HCT116 (cell line): ENCODE measurements at regions not wholly inside any gene's neighbourhood (a gene's known extent, or its start where the extent isn't known, plus 50 kb on each side); places are given as distances from the start of the nearest gene placed in this dataset.

Experiments used
- ATAC-seq: fragments of 200-7000 bp; cut with Tn5 transposase; 2 replicates; pipeline ENCODE4 v1.9.1; 2020; ENCODE audit warnings: mild to moderate bottlenecking, moderate library complexity
- BruUV-seq: library from RNA; stranded (reverse); fragments of 400-500 nt; replicated peaks from 2 replicates; lab custom pipeline; 2021; lab: Mats Ljungman, UMichigan
- CTCF ChIA-PET: fragments of 300-600 bp; sonication (Branson Sonifier 250); formaldehyde crosslinking; loops from one replicate; lab custom pipeline; 2021; ENCODE audit warnings: antibody characterized with exemption; lab: Charles Lee
- POLR2A ChIA-PET: fragments of 300-600, 350-600 bp; sonication (Branson Sonifier 250); formaldehyde crosslinking; loops from one replicate; lab custom pipeline; 2021; ENCODE audit warnings: antibody characterized with exemption; lab: Charles Lee
- RAD21 ChIA-PET, 2 experiments: fragments of 300-600 bp; sonication (Branson Sonifier 250); formaldehyde crosslinking; loops; one replicate each; lab custom pipeline; 2023; ENCODE audit warnings: low total read pairs in 2 of 2; ENCODE audit not compliant: uncharacterized antibody in 2 of 2, unreplicated experiment in 2 of 2, low non-redundant PET in 1 of 2; lab: Charles Lee
- DNase-seq: peaks from one replicate; pipeline ENCODE4 v3.0.0-alpha.2; 2010; ENCODE audit warnings: low read depth, low spot score
- H2AFZ ChIP-seq: fragments of 200-600 bp; shearing (Covaris generic), sonication (generic); 2 replicates; pipeline ENCODE4 v1.6.1; 2017; ENCODE audit warnings: low read depth, mixed run types, mixed read lengths, antibody characterized with exemption, low read length; ENCODE audit not compliant: poor library complexity, severe bottlenecking
- H3K27ac ChIP-seq: 2 replicates; pipeline ENCODE4 v1.5.1; 2012; ENCODE audit warnings: low read depth, low read length
- H3K27me3 ChIP-seq: fragments of 200-600 bp; sonication (generic); 2 replicates; pipeline ENCODE4 v1.6.1; 2016; ENCODE audit warnings: mixed run types, low read length, mixed read lengths; ENCODE audit not compliant: insufficient read depth
- H3K36me3 ChIP-seq, 2 experiments: fragments of 200-500 bp in 1 of 2; fragments of 200-600 bp in 1 of 2; sonication (Bioruptor generic) in 1 of 2; sonication (generic) in 1 of 2; 2 replicates each; pipeline versions ENCODE4 v1.5.1 to v1.6.1; 2014 to 2016; ENCODE audit warnings: low read length in 2 of 2, inconsistent platforms in 1 of 2, mixed read lengths in 1 of 2, mixed run types in 1 of 2; ENCODE audit not compliant: insufficient read depth in 2 of 2, control insufficient read depth in 1 of 2
- H3K4me1 ChIP-seq, 2 experiments: fragments of 200-600 bp in 1 of 2; sonication (generic) in 1 of 2; 2 replicates each; pipeline versions ENCODE4 v1.5.1 to v1.6.1; 2012 to 2017; ENCODE audit warnings: low read length in 2 of 2, inconsistent platforms in 1 of 2, mild to moderate bottlenecking in 1 of 2, mixed read lengths in 1 of 2, mixed run types in 1 of 2, moderate library complexity in 1 of 2; ENCODE audit not compliant: insufficient read depth in 2 of 2, control insufficient read depth in 1 of 2
- H3K4me2 ChIP-seq: fragments of 200-600 bp; sonication (generic); 2 replicates; pipeline ENCODE4 v1.6.1; 2017; ENCODE audit warnings: mixed run types, low read length, mixed read lengths
- H3K4me3 ChIP-seq, 2 experiments: fragments of 200-600 bp in 1 of 2; sonication (generic) in 1 of 2; replicated peaks in 1 of 2; 2 replicates each; pipeline ENCODE4 v1.5.1; 2011 to 2016; ENCODE audit warnings: low read length in 2 of 2, control low read depth in 1 of 2, low read depth in 1 of 2, mild to moderate bottlenecking in 1 of 2, mixed read lengths in 1 of 2, mixed run types in 1 of 2
- H3K79me2 ChIP-seq: fragments of 200-600 bp; sonication (generic); 2 replicates; pipeline ENCODE4 v1.6.1; 2017; ENCODE audit warnings: mild to moderate bottlenecking, mixed run types, low read length, moderate library complexity, mixed read lengths; ENCODE audit not compliant: insufficient read depth
- H3K9ac ChIP-seq: fragments of 200-600 bp; sonication (generic); 2 replicates; pipeline ENCODE4 v1.6.1; 2016; ENCODE audit warnings: low read length, mixed read lengths
- H3K9me2 ChIP-seq: fragments of 200-600 bp; sonication (generic), shearing (Covaris generic); 2 replicates; pipeline ENCODE4 v1.6.1; 2017; ENCODE audit warnings: mixed run types, mild to moderate bottlenecking, moderate library complexity; ENCODE audit not compliant: insufficient read depth
- H3K9me3 ChIP-seq, 2 experiments: fragments of 200-500 bp in 1 of 2; fragments of 200-600 bp in 1 of 2; sonication (Bioruptor generic) in 1 of 2; sonication (generic) in 1 of 2; 2 replicates each; pipeline ENCODE4 v1.6.1; 2014 to 2017; ENCODE audit warnings: low read length in 2 of 2, mixed read lengths in 2 of 2, inconsistent platforms in 1 of 2, low read depth in 1 of 2, mild to moderate bottlenecking in 1 of 2, mixed run types in 1 of 2, moderate library complexity in 1 of 2; ENCODE audit not compliant: control insufficient read depth in 1 of 2, insufficient read depth in 1 of 2
- H4K20me1 ChIP-seq: fragments of 200-600 bp; sonication (generic), shearing (Covaris generic); 2 replicates; pipeline ENCODE4 v1.6.1; 2017; ENCODE audit warnings: mixed run types, mild to moderate bottlenecking, moderate library complexity; ENCODE audit not compliant: insufficient read depth
- CEBPB ChIP-seq: IDR thresholded peaks from 2 replicates; pipeline ENCODE4 v1.6.1; 2012; ENCODE audit warnings: low read depth
- FOSL1 ChIP-seq: IDR thresholded peaks from 2 replicates; pipeline ENCODE4 v1.6.1; 2012; ENCODE audit warnings: low read depth
- JUND ChIP-seq: IDR thresholded peaks from 2 replicates; pipeline ENCODE4 v1.6.1; 2012
- RAD21 ChIP-seq: IDR thresholded peaks from 2 replicates; pipeline ENCODE4 v1.6.1; 2012; ENCODE audit warnings: low read depth, mild to moderate bottlenecking
- SIN3A ChIP-seq: IDR thresholded peaks from 2 replicates; pipeline ENCODE4 v1.6.1; 2012; ENCODE audit warnings: low read depth
- TCF7L2 ChIP-seq: IDR thresholded peaks from 2 replicates; pipeline ENCODE4 v1.7.0; 2011; ENCODE audit warnings: borderline replicate concordance, inconsistent platforms; ENCODE audit not compliant: insufficient read depth, insufficient read length; ENCODE audit errors: extremely low read depth
- YY1 ChIP-seq: IDR thresholded peaks from 2 replicates; pipeline ENCODE4 v1.6.1; 2011; ENCODE audit warnings: low read length, low read depth, moderate library complexity, mild to moderate bottlenecking; ENCODE audit not compliant: insufficient replicate concordance; ENCODE audit errors: extremely low read depth
- intact Hi-C: fragments of 100-400 bp; cut with micrococcal nuclease; formaldehyde crosslinking; loops from 2 replicates; pipeline ENCODE4 v1.10.0; 2022
- TF ChIP-seq, protein P1 (sequence below): IDR thresholded peaks from 2 replicates; pipeline ENCODE4 v1.6.1; 2011; ENCODE audit warnings: mild to moderate bottlenecking, low read length, moderate library complexity; ENCODE audit not compliant: insufficient replicate concordance; ENCODE audit errors: extremely low read depth
- TF ChIP-seq, protein P2 (sequence below): IDR thresholded peaks from 2 replicates; pipeline ENCODE4 v1.6.1; 2012; ENCODE audit warnings: low read depth

DNA sequence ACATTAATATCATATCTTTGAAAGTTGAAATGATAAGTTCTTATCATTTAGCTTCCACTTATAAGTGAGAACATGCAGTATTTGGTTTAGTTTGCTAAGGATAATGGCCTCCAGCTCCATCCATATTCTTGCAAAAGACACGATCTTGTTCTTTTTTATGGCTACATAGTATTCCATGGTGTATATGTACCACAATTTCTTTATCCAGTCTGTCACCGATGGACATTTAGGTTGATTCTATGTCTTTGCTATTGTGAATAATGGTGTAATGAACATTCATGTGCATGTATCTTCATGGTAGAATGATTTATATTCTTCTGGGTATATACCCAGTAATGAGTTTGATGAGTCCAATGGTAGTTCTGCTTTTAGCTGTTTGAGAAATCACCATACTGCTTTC lies 135.0 kb upstream of the PRR16 start:
- ATAC-seq, result no peak
- Histone ChIP-seq H3K4me1 (no peaks in the 10 kb centered on the region), H3K9ac (no peak overlapping the region), H2AFZ (no peak overlapping the region), H4K20me1 (no peaks in the 10 kb centered on the region), H3K9me3 (no peaks in the 10 kb centered on the region)
- intact Hi-C loops, result no loop called here
- ChIA-PET CTCF (no interaction called here), RAD21 (no interaction called here)
- BruUV-seq, result no TSS peak
- TF ChIP-seq, protein P1, sequence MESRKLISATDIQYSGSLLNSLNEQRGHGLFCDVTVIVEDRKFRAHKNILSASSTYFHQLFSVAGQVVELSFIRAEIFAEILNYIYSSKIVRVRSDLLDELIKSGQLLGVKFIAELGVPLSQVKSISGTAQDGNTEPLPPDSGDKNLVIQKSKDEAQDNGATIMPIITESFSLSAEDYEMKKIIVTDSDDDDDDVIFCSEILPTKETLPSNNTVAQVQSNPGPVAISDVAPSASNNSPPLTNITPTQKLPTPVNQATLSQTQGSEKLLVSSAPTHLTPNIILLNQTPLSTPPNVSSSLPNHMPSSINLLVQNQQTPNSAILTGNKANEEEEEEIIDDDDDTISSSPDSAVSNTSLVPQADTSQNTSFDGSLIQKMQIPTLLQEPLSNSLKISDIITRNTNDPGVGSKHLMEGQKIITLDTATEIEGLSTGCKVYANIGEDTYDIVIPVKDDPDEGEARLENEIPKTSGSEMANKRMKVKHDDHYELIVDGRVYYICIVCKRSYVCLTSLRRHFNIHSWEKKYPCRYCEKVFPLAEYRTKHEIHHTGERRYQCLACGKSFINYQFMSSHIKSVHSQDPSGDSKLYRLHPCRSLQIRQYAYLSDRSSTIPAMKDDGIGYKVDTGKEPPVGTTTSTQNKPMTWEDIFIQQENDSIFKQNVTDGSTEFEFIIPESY, result no peak
- TF ChIP-seq CEBPB (no peak), SIN3A (no peak), TCF7L2 (no peak), FOSL1 (no peak), YY1 (no peak), RAD21 (no peak), JUND (no peak)
- TF ChIP-seq, protein P2, sequence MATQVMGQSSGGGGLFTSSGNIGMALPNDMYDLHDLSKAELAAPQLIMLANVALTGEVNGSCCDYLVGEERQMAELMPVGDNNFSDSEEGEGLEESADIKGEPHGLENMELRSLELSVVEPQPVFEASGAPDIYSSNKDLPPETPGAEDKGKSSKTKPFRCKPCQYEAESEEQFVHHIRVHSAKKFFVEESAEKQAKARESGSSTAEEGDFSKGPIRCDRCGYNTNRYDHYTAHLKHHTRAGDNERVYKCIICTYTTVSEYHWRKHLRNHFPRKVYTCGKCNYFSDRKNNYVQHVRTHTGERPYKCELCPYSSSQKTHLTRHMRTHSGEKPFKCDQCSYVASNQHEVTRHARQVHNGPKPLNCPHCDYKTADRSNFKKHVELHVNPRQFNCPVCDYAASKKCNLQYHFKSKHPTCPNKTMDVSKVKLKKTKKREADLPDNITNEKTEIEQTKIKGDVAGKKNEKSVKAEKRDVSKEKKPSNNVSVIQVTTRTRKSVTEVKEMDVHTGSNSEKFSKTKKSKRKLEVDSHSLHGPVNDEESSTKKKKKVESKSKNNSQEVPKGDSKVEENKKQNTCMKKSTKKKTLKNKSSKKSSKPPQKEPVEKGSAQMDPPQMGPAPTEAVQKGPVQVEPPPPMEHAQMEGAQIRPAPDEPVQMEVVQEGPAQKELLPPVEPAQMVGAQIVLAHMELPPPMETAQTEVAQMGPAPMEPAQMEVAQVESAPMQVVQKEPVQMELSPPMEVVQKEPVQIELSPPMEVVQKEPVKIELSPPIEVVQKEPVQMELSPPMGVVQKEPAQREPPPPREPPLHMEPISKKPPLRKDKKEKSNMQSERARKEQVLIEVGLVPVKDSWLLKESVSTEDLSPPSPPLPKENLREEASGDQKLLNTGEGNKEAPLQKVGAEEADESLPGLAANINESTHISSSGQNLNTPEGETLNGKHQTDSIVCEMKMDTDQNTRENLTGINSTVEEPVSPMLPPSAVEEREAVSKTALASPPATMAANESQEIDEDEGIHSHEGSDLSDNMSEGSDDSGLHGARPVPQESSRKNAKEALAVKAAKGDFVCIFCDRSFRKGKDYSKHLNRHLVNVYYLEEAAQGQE, result no peak
- TF ChIP-seq, all 23 proteins: peak for 0
- H3K4me3 ChIP-seq, result no peak overlapping the region
- no peak overlapping the region for H3K27ac ChIP-seq
- no peak overlapping the region for H3K4me2 ChIP-seq
- H3K79me2 ChIP-seq, result no peaks in the 10 kb centered on the region
- H3K9me2 ChIP-seq, result no peaks in the 10 kb centered on the region
- no peaks in the 10 kb centered on the region for H3K27me3 ChIP-seq
- no peak for DNase-seq
- no peaks in the 10 kb centered on the region for H3K36me3 ChIP-seq
- POLR2A ChIA-PET, result no interaction called here
